HCT116 (cell line): ENCODE measurements at regions not wholly inside any gene's neighbourhood (a gene's known extent, or its start where the extent isn't known, plus 50 kb on each side); places are given as distances from the start of the nearest gene placed in this dataset.

Experiments
- ATAC-seq: fragments of 200-7000 bp; cut with Tn5 transposase; 2 replicates; pipeline ENCODE4 v1.9.1; 2020; ENCODE audit warnings: mild to moderate bottlenecking, moderate library complexity
- BruUV-seq: library from RNA; stranded (reverse); fragments of 400-500 nt; replicated peaks from 2 replicates; lab custom pipeline; 2021; lab: Mats Ljungman, UMichigan
- CTCF ChIA-PET: fragments of 300-600 bp; sonication (Branson Sonifier 250); formaldehyde crosslinking; loops from one replicate; lab custom pipeline; 2021; ENCODE audit warnings: antibody characterized with exemption; lab: Charles Lee
- POLR2A ChIA-PET: fragments of 300-600, 350-600 bp; sonication (Branson Sonifier 250); formaldehyde crosslinking; loops from one replicate; lab custom pipeline; 2021; ENCODE audit warnings: antibody characterized with exemption; lab: Charles Lee
- RAD21 ChIA-PET, 2 experiments: fragments of 300-600 bp; sonication (Branson Sonifier 250); formaldehyde crosslinking; loops; one replicate each; lab custom pipeline; 2023; ENCODE audit warnings: low total read pairs in 2 of 2; ENCODE audit not compliant: uncharacterized antibody in 2 of 2, unreplicated experiment in 2 of 2, low non-redundant PET in 1 of 2; lab: Charles Lee
- DNase-seq: peaks from one replicate; pipeline ENCODE4 v3.0.0-alpha.2; 2010; ENCODE audit warnings: low read depth, low spot score
- H2AFZ ChIP-seq: fragments of 200-600 bp; shearing (Covaris generic), sonication (generic); 2 replicates; pipeline ENCODE4 v1.6.1; 2017; ENCODE audit warnings: low read depth, mixed run types, mixed read lengths, antibody characterized with exemption, low read length; ENCODE audit not compliant: poor library complexity, severe bottlenecking
- H3K27ac ChIP-seq: 2 replicates; pipeline ENCODE4 v1.5.1; 2012; ENCODE audit warnings: low read depth, low read length
- H3K27me3 ChIP-seq: fragments of 200-600 bp; sonication (generic); 2 replicates; pipeline ENCODE4 v1.6.1; 2016; ENCODE audit warnings: mixed run types, low read length, mixed read lengths; ENCODE audit not compliant: insufficient read depth
- H3K36me3 ChIP-seq, 2 experiments: fragments of 200-500 bp in 1 of 2; fragments of 200-600 bp in 1 of 2; sonication (Bioruptor generic) in 1 of 2; sonication (generic) in 1 of 2; 2 replicates each; pipeline versions ENCODE4 v1.5.1 to v1.6.1; 2014 to 2016; ENCODE audit warnings: low read length in 2 of 2, inconsistent platforms in 1 of 2, mixed read lengths in 1 of 2, mixed run types in 1 of 2; ENCODE audit not compliant: insufficient read depth in 2 of 2, control insufficient read depth in 1 of 2
- H3K4me1 ChIP-seq, 2 experiments: fragments of 200-600 bp in 1 of 2; sonication (generic) in 1 of 2; 2 replicates each; pipeline versions ENCODE4 v1.5.1 to v1.6.1; 2012 to 2017; ENCODE audit warnings: low read length in 2 of 2, inconsistent platforms in 1 of 2, mild to moderate bottlenecking in 1 of 2, mixed read lengths in 1 of 2, mixed run types in 1 of 2, moderate library complexity in 1 of 2; ENCODE audit not compliant: insufficient read depth in 2 of 2, control insufficient read depth in 1 of 2
- H3K4me2 ChIP-seq: fragments of 200-600 bp; sonication (generic); 2 replicates; pipeline ENCODE4 v1.6.1; 2017; ENCODE audit warnings: mixed run types, low read length, mixed read lengths
- H3K4me3 ChIP-seq, 2 experiments: fragments of 200-600 bp in 1 of 2; sonication (generic) in 1 of 2; replicated peaks in 1 of 2; 2 replicates each; pipeline ENCODE4 v1.5.1; 2011 to 2016; ENCODE audit warnings: low read length in 2 of 2, control low read depth in 1 of 2, low read depth in 1 of 2, mild to moderate bottlenecking in 1 of 2, mixed read lengths in 1 of 2, mixed run types in 1 of 2
- H3K79me2 ChIP-seq: fragments of 200-600 bp; sonication (generic); 2 replicates; pipeline ENCODE4 v1.6.1; 2017; ENCODE audit warnings: mild to moderate bottlenecking, mixed run types, low read length, moderate library complexity, mixed read lengths; ENCODE audit not compliant: insufficient read depth
- H3K9ac ChIP-seq: fragments of 200-600 bp; sonication (generic); 2 replicates; pipeline ENCODE4 v1.6.1; 2016; ENCODE audit warnings: low read length, mixed read lengths
- H3K9me2 ChIP-seq: fragments of 200-600 bp; sonication (generic), shearing (Covaris generic); 2 replicates; pipeline ENCODE4 v1.6.1; 2017; ENCODE audit warnings: mixed run types, mild to moderate bottlenecking, moderate library complexity; ENCODE audit not compliant: insufficient read depth
- H3K9me3 ChIP-seq, 2 experiments: fragments of 200-500 bp in 1 of 2; fragments of 200-600 bp in 1 of 2; sonication (Bioruptor generic) in 1 of 2; sonication (generic) in 1 of 2; 2 replicates each; pipeline ENCODE4 v1.6.1; 2014 to 2017; ENCODE audit warnings: low read length in 2 of 2, mixed read lengths in 2 of 2, inconsistent platforms in 1 of 2, low read depth in 1 of 2, mild to moderate bottlenecking in 1 of 2, mixed run types in 1 of 2, moderate library complexity in 1 of 2; ENCODE audit not compliant: control insufficient read depth in 1 of 2, insufficient read depth in 1 of 2
- H4K20me1 ChIP-seq: fragments of 200-600 bp; sonication (generic), shearing (Covaris generic); 2 replicates; pipeline ENCODE4 v1.6.1; 2017; ENCODE audit warnings: mixed run types, mild to moderate bottlenecking, moderate library complexity; ENCODE audit not compliant: insufficient read depth
- EZH2 ChIP-seq: fragments of 200-600 bp; sonication (generic); IDR thresholded peaks from 2 replicates; pipeline ENCODE4 v1.6.1; 2017; ENCODE audit warnings: antibody characterized with exemption, mixed run types
- JUND ChIP-seq: IDR thresholded peaks from 2 replicates; pipeline ENCODE4 v1.6.1; 2012
- POLR2A ChIP-seq: IDR thresholded peaks from 2 replicates; pipeline ENCODE4 v1.7.0; 2011; ENCODE audit warnings: borderline replicate concordance; ENCODE audit not compliant: insufficient read depth, insufficient read length; ENCODE audit errors: extremely low read depth
- POLR2AphosphoS5 ChIP-seq: IDR thresholded peaks from 2 replicates; pipeline ENCODE4 v1.6.1; 2011; ENCODE audit warnings: mild to moderate bottlenecking, low read depth, low read length, moderate library complexity
- RAD21 ChIP-seq: IDR thresholded peaks from 2 replicates; pipeline ENCODE4 v1.6.1; 2012; ENCODE audit warnings: low read depth, mild to moderate bottlenecking
- SIN3A ChIP-seq: IDR thresholded peaks from 2 replicates; pipeline ENCODE4 v1.6.1; 2012; ENCODE audit warnings: low read depth
- SP1 ChIP-seq: IDR thresholded peaks from 2 replicates; pipeline ENCODE4 v1.6.1; 2012; ENCODE audit warnings: low read depth
- SRF ChIP-seq: IDR thresholded peaks from 2 replicates; pipeline ENCODE4 v1.6.1; 2012; ENCODE audit warnings: low read depth
- TCF7L2 ChIP-seq: IDR thresholded peaks from 2 replicates; pipeline ENCODE4 v1.7.0; 2011; ENCODE audit warnings: borderline replicate concordance, inconsistent platforms; ENCODE audit not compliant: insufficient read depth, insufficient read length; ENCODE audit errors: extremely low read depth
- YY1 ChIP-seq: IDR thresholded peaks from 2 replicates; pipeline ENCODE4 v1.6.1; 2011; ENCODE audit warnings: low read length, low read depth, moderate library complexity, mild to moderate bottlenecking; ENCODE audit not compliant: insufficient replicate concordance; ENCODE audit errors: extremely low read depth
- ZFX ChIP-seq: fragments of 450-650 bp; IDR thresholded peaks from 2 replicates; pipeline ENCODE4 v1.6.1; 2017
- ZNF274 ChIP-seq: fragments of 200-500 bp; sonication (Bioruptor generic); IDR thresholded peaks from 2 replicates; pipeline ENCODE4 v1.6.1; 2014; ENCODE audit warnings: mild to moderate bottlenecking, low read depth, low read length, inconsistent platforms
- intact Hi-C: fragments of 100-400 bp; cut with micrococcal nuclease; formaldehyde crosslinking; loops from 2 replicates; pipeline ENCODE4 v1.10.0; 2022
- TF ChIP-seq, protein P1 (sequence below): IDR thresholded peaks from 2 replicates; pipeline ENCODE4 v1.6.1; 2012; ENCODE audit warnings: low read depth
- TF ChIP-seq, protein P2 (sequence below): IDR thresholded peaks from 2 replicates; pipeline ENCODE4 v1.6.1; 2011; ENCODE audit warnings: mild to moderate bottlenecking, low read length, moderate library complexity; ENCODE audit not compliant: insufficient replicate concordance; ENCODE audit errors: extremely low read depth

DNA sequence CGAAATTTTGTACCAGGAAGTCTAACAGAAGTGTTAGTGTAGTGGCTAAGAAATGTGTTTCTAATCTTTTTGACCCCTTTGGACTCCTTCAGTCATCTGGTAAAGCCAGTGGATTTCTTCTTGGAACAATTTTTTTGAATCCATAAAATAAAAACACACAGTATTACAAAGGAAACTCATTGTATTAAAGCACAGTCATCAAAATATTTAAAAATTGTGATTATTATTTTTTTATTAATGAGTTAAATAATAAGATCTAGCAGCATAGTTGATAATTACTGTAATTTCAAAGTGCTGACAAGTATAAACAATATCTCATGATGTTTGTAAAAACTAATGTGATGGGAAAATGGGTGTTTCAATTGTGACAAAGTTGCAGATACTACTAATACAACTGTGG, 72.2 kb upstream of the LRRC3B start:
- BruUV-seq = no TSS peak

More for the DNA sequence above, 72.2 kb upstream of the LRRC3B start:
- Histone ChIP-seq H2AFZ (no peak overlapping the region), H3K4me2 (no peak overlapping the region), H3K4me1 (no peaks in the 10 kb centered on the region), H3K4me3 (no peak overlapping the region), H3K27me3 (no peaks in the 10 kb centered on the region), H3K36me3 (no peaks in the 10 kb centered on the region), H3K27ac (no peak overlapping the region), H3K79me2 (no peaks in the 10 kb centered on the region), H3K9me3 (no peaks in the 10 kb centered on the region; a peak in 1 of 4 replicates), H4K20me1 (no peaks in the 10 kb centered on the region), H3K9ac (no peak overlapping the region), H3K9me2 (no peaks in the 10 kb centered on the region)
- DNase-seq = no peak
- ChIA-PET POLR2A (no interaction called here), RAD21 (no interaction called here), CTCF (no interaction called here)
- TF ChIP-seq SP1 = no peak
- no peak for TF ChIP-seq RAD21
- TF ChIP-seq SRF = no peak
- TF ChIP-seq JUND = no peak
- TF ChIP-seq, protein P1, sequence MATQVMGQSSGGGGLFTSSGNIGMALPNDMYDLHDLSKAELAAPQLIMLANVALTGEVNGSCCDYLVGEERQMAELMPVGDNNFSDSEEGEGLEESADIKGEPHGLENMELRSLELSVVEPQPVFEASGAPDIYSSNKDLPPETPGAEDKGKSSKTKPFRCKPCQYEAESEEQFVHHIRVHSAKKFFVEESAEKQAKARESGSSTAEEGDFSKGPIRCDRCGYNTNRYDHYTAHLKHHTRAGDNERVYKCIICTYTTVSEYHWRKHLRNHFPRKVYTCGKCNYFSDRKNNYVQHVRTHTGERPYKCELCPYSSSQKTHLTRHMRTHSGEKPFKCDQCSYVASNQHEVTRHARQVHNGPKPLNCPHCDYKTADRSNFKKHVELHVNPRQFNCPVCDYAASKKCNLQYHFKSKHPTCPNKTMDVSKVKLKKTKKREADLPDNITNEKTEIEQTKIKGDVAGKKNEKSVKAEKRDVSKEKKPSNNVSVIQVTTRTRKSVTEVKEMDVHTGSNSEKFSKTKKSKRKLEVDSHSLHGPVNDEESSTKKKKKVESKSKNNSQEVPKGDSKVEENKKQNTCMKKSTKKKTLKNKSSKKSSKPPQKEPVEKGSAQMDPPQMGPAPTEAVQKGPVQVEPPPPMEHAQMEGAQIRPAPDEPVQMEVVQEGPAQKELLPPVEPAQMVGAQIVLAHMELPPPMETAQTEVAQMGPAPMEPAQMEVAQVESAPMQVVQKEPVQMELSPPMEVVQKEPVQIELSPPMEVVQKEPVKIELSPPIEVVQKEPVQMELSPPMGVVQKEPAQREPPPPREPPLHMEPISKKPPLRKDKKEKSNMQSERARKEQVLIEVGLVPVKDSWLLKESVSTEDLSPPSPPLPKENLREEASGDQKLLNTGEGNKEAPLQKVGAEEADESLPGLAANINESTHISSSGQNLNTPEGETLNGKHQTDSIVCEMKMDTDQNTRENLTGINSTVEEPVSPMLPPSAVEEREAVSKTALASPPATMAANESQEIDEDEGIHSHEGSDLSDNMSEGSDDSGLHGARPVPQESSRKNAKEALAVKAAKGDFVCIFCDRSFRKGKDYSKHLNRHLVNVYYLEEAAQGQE = no peak
- no peak for TF ChIP-seq POLR2AphosphoS5
- TF ChIP-seq SIN3A = no peak
- TF ChIP-seq ZNF274 = no peak
- TF ChIP-seq, protein P2, sequence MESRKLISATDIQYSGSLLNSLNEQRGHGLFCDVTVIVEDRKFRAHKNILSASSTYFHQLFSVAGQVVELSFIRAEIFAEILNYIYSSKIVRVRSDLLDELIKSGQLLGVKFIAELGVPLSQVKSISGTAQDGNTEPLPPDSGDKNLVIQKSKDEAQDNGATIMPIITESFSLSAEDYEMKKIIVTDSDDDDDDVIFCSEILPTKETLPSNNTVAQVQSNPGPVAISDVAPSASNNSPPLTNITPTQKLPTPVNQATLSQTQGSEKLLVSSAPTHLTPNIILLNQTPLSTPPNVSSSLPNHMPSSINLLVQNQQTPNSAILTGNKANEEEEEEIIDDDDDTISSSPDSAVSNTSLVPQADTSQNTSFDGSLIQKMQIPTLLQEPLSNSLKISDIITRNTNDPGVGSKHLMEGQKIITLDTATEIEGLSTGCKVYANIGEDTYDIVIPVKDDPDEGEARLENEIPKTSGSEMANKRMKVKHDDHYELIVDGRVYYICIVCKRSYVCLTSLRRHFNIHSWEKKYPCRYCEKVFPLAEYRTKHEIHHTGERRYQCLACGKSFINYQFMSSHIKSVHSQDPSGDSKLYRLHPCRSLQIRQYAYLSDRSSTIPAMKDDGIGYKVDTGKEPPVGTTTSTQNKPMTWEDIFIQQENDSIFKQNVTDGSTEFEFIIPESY = no peak
- TF ChIP-seq YY1 = no peak
- no peak for TF ChIP-seq ZFX
- TF ChIP-seq EZH2 = no peak
- TF ChIP-seq TCF7L2 = no peak
- TF ChIP-seq POLR2A = no peak
- intact Hi-C loops = no loop called here
- ATAC-seq = no peak
